D721Med (cell line): ENCODE measurements at regions not wholly inside any gene's neighbourhood (a gene's known extent, or its start where the extent isn't known, plus 50 kb on each side); places are given as distances from the start of the nearest gene placed in this dataset.

Experiments
- DNase-seq: peaks from one replicate; pipeline ENCODE4 v3.0.0; 2011; ENCODE audit warnings: low spot score; ENCODE audit not compliant: insufficient read length
- FAIRE-seq: peaks from 2 replicates; lab custom pipeline; 2011; peaks lifted over from hg19 to GRCh38; lab: Jason Lieb, UNC
- CTCF ChIP-seq: IDR thresholded peaks from 2 replicates; pipeline ENCODE4 v1.5.1; 2012; ENCODE audit warnings: mild to moderate bottlenecking, control low read depth; ENCODE audit not compliant: insufficient read depth; ENCODE audit errors: missing control alignments

DNA sequence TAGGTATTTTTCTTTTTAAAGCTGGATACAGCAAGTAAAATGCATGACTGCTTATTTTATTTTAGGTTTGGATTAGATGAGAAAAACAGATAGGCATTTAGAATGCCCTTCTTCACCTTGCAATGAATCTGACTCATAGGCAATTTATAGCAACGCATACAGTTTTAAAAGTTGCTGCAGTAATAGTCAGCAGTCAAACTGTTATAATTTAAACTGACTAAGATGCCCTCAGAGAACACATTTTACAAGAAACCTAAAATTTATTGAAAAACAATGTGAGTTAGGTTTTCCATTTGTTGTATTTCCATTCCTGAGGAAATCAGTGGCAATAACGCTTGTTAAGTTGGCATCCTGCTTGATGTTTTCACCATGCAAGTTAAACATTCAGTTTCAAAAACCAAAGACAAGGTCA, 1128.2 kb upstream of the PCDH9 start:
- TF ChIP-seq CTCF = no peak
- FAIRE-seq = no peak
- DNase-seq = no peak

- no peak for DNase-seq
- no peak for FAIRE-seq
- no peak for TF ChIP-seq CTCF
Measured at GRCh38 chr13:68350554-68350953, 1120.4 kb upstream of the PCDH9 start.

GRCh38 chr13:68347220-68347619, 1117.1 kb upstream of the PCDH9 start:
- no peak for TF ChIP-seq CTCF

DNA sequence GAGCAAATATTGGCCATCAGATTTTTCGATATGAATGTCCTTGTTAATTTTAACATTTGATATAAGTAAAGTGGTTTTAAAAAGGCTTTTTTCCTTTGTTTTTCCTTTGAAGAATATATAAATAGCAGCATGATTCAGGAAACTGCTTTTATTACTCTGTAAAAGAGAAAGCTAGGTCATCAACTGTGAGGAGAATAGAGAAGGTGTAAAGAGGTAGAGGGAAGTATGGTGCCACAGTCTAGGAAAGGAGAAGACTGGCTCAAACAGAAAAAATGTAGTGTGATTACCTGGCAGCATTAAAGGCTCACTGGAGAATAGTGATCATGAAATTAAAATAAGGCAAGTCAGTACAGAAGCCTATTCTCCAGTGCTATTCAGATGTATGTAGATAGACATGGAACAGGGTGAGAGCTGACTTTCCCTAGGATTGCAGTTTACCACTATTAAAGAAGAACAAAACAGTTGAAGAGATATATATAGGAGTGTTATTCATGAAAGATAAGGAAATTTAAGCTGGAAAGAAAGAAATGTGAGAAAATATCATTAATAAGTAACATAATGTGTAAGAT, 1115.9 kb upstream of the PCDH9 start:
- no peak for TF ChIP-seq CTCF
- DNase-seq (no peak), FAIRE-seq (no peak)

More at GRCh38 chr13:68347220-68347619, 1117.1 kb upstream of the PCDH9 start:
- DNase-seq = no peak
- no peak for FAIRE-seq

- FAIRE-seq (no peak), DNase-seq (no peak)
- TF ChIP-seq CTCF = no peak
Measured at GRCh38 chr13:68323124-68323523, 1093.0 kb upstream of the PCDH9 start.

- no peak for TF ChIP-seq CTCF
- no peak for DNase-seq
- FAIRE-seq = no peak
Measured at GRCh38 chr13:68319384-68319783, 1089.2 kb upstream of the PCDH9 start.

GRCh38 chr13:68304286-68304893, 1074.3 kb upstream of the PCDH9 start:
- FAIRE-seq = peak; percentile 74
- no peak for DNase-seq
- TF ChIP-seq CTCF = peak; percentile 85
